AG09319 (cell line): ENCODE measurements at regions not wholly inside any gene's neighbourhood (a gene's known extent, or its start where the extent isn't known, plus 50 kb on each side); places are given as distances from the start of the nearest gene placed in this dataset.
"Not testable (repeated sequence)": the region's sequence is repeated elsewhere in the genome, so short reads cannot be mapped to it uniquely, and the experiment has no call there.

Experiments used
- DNase-seq: peaks from one replicate; pipeline ENCODE4 v3.0.0-alpha.2; 2010; ENCODE audit warnings: low read depth; ENCODE audit errors: extremely low read depth
- CTCF ChIP-seq: IDR thresholded peaks from 2 replicates; pipeline ENCODE4 v1.5.1; 2011; ENCODE audit warnings: low read depth, mild to moderate bottlenecking, inconsistent platforms, low read length, moderate library complexity

GRCh38 chr2:175330195-175330594 is 148.7 kb upstream of the ATP5MC3 start:
- no peak for DNase-seq

GRCh38 chr2:175326801-175327200 is 145.3 kb upstream of the ATP5MC3 start:
- DNase-seq, result no peak
- TF ChIP-seq CTCF, result no peak

More at GRCh38 chr2:175330195-175330594, 148.7 kb upstream of the ATP5MC3 start:
- TF ChIP-seq CTCF, result no peak

- not testable (repeated sequence) for DNase-seq
Measured at GRCh38 chr2:175326164-175326563, 144.7 kb upstream of the ATP5MC3 start.

- DNase-seq, result no peak
- no peak for TF ChIP-seq CTCF
Measured at GRCh38 chr2:175323162-175323561, 141.7 kb upstream of the ATP5MC3 start.

- DNase-seq, result no peak
- TF ChIP-seq CTCF, result no peak
Measured at GRCh38 chr2:175318542-175318941, 137.0 kb upstream of the ATP5MC3 start.

GRCh38 chr2:175317751-175318150 is 136.2 kb upstream of the ATP5MC3 start:
- no peak for DNase-seq

GRCh38 chr2:175312137-175312536 is 130.6 kb upstream of the ATP5MC3 start:
- TF ChIP-seq CTCF, result no peak
- no peak for DNase-seq

More at GRCh38 chr2:175317751-175318150, 136.2 kb upstream of the ATP5MC3 start:
- no peak for TF ChIP-seq CTCF

- DNase-seq, result no peak
- no peak for TF ChIP-seq CTCF
Measured at GRCh38 chr2:175310813-175311504, 129.4 kb upstream of the ATP5MC3 start.
